ENCODE measurements at regions not wholly inside any gene's neighbourhood (a gene's known extent, or its start where the extent isn't known, plus 50 kb on each side); places are given as distances from the start of the nearest gene placed in this dataset.

DNA sequence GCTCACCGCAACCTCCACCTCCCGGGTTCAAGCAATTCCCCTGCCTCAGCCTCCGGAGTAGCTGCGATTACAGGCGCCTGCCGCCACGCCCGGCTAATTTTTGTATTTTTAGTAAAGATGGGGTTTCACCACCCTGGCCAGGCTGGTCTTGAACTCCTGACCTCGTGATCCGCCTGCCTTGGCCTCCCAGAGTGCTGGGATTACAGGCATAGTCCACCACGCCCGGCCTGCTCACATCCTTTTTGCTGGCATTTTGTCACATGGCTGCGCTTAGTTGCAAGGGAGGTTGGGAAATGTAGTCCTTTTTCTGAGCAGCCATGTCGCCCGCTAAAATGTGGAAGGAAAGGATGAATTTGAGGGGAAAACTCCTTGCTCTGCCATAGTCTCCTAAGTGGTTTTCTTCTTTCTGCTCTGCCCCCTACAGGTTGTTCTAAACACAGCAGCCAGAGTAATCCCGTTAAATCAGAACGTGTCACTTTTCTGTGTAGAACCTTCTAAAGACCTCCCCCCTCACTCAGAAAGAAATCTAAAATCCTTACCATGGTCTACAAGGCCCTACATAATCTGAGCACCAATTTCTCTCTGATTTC, 57.8 kb upstream of the HSPA9 start:
- TF ChIP-seq CTCF (IDR thresholded peaks at IDR 0.05) (peak in 4 of 7 experiments; percentile 13 to 32 (median 19)), POLR2AphosphoS5 (IDR thresholded peaks at IDR 0.05) (peak in 1 of 3 donors; percentile 39), POLR2A (IDR thresholded peaks at IDR 0.05) (no peak)

Measured in stomach (tissue), 4 donors.